ENCODE measurements at regions not wholly inside any gene's neighbourhood (a gene's known extent, or its start where the extent isn't known, plus 50 kb on each side); places are given as distances from the start of the nearest gene placed in this dataset.
A peak's percentile ranks its signal among the peaks of the same experiment; 100 is the strongest.

GRCh38 chr5:14036514-14036913, 92.0 kb upstream of the DNAH5 start (continued):
- TF ChIP-seq JUNB (IDR thresholded peaks at IDR 0.05; ENCODE audit: unreplicated experiment) = no peak
- TF ChIP-seq, protein P1, sequence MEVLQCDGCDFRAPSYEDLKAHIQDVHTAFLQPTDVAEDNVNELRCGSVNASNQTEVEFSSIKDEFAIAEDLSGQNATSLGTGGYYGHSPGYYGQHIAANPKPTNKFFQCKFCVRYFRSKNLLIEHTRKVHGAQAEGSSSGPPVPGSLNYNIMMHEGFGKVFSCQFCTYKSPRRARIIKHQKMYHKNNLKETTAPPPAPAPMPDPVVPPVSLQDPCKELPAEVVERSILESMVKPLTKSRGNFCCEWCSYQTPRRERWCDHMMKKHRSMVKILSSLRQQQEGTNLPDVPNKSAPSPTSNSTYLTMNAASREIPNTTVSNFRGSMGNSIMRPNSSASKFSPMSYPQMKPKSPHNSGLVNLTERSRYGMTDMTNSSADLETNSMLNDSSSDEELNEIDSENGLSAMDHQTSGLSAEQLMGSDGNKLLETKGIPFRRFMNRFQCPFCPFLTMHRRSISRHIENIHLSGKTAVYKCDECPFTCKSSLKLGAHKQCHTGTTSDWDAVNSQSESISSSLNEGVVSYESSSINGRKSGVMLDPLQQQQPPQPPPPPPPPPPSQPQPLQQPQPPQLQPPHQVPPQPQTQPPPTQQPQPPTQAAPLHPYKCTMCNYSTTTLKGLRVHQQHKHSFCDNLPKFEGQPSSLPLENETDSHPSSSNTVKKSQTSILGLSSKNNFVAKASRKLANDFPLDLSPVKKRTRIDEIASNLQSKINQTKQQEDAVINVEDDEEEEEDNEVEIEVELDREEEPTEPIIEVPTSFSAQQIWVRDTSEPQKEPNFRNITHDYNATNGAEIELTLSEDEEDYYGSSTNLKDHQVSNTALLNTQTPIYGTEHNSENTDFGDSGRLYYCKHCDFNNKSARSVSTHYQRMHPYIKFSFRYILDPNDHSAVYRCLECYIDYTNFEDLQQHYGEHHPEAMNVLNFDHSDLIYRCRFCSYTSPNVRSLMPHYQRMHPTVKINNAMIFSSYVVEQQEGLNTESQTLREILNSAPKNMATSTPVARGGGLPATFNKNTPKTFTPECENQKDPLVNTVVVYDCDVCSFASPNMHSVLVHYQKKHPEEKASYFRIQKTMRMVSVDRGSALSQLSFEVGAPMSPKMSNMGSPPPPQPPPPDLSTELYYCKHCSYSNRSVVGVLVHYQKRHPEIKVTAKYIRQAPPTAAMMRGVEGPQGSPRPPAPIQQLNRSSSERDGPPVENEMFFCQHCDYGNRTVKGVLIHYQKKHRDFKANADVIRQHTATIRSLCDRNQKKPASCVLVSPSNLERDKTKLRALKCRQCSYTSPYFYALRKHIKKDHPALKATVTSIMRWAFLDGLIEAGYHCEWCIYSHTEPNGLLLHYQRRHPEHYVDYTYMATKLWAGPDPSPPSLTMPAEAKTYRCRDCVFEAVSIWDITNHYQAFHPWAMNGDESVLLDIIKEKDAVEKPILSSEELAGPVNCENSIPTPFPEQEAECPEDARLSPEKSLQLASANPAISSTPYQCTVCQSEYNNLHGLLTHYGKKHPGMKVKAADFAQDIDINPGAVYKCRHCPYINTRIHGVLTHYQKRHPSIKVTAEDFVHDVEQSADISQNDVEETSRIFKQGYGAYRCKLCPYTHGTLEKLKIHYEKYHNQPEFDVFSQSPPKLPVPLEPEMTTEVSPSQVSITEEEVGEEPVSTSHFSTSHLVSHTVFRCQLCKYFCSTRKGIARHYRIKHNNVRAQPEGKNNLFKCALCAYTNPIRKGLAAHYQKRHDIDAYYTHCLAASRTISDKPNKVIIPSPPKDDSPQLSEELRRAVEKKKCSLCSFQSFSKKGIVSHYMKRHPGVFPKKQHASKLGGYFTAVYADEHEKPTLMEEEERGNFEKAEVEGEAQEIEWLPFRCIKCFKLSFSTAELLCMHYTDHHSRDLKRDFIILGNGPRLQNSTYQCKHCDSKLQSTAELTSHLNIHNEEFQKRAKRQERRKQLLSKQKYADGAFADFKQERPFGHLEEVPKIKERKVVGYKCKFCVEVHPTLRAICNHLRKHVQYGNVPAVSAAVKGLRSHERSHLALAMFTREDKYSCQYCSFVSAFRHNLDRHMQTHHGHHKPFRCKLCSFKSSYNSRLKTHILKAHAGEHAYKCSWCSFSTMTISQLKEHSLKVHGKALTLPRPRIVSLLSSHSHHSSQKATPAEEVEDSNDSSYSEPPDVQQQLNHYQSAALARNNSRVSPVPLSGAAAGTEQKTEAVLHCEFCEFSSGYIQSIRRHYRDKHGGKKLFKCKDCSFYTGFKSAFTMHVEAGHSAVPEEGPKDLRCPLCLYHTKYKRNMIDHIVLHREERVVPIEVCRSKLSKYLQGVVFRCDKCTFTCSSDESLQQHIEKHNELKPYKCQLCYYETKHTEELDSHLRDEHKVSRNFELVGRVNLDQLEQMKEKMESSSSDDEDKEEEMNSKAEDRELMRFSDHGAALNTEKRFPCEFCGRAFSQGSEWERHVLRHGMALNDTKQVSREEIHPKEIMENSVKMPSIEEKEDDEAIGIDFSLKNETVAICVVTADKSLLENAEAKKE (CRISPR knock-in tag; IDR thresholded peaks at IDR 0.05) = no peak
- TF ChIP-seq STAT1 (IDR thresholded peaks at IDR 0.05; ENCODE audit: unreplicated experiment) = no peak
- no peak for TF ChIP-seq ETS1 (IDR thresholded peaks at IDR 0.05)
- no peak for TF ChIP-seq CREB1 (CRISPR knock-in tag; IDR thresholded peaks at IDR 0.05; ENCODE audit: low read depth)
- TF ChIP-seq POLR2AphosphoS5 (IDR thresholded peaks at IDR 0.05; ENCODE audit: low read depth) = no peak
- no peak for TF ChIP-seq EZH2phosphoT487 (IDR thresholded peaks at IDR 0.05; ENCODE audit: unreplicated experiment)

GRCh38 chr5:14035859-14036503, 91.5 kb upstream of the DNAH5 start:
- H3K27me3 ChIP-seq (ENCODE audit: insufficient read depth) = no peaks in the 10 kb centered on the region
- TF ChIP-seq POLR2AphosphoS5 (IDR thresholded peaks at IDR 0.05; ENCODE audit: low read depth) (no peak), CREB1 (CRISPR knock-in tag; IDR thresholded peaks at IDR 0.05; ENCODE audit: low read depth) (peak; percentile 69; the same call in 1 of the 2 replicates)
- H3K79me2 ChIP-seq (replicated peaks; ENCODE audit: insufficient read depth) = no peaks in the 10 kb centered on the region
- no peaks in the 10 kb centered on the region for H3K36me3 ChIP-seq (ENCODE audit: insufficient read depth)
- peak overlapping the region; percentile 63 for H3K4me3 Mint-ChIP-seq
- H3K9me3 Mint-ChIP-seq = no peaks in the 10 kb centered on the region
- ATAC-seq (peak; percentile 80), DNase-seq (ENCODE audit: low spot score) (peak; percentile 94)
- H3K27ac Mint-ChIP-seq = peak overlapping the region; percentile 92
- peaks cover 17% of the 10 kb centered on the region for H3K27me3 Mint-ChIP-seq (ENCODE audit: insufficient read depth, low read depth, poor library complexity)
- peak overlapping the region; percentile 37 for H3K4me3 ChIP-seq
- peaks cover 45% of the 10 kb centered on the region for H3K4me1 Mint-ChIP-seq
- H3K36me3 Mint-ChIP-seq (ENCODE audit: low read depth) = no peaks in the 10 kb centered on the region; the same call in 2 of the 3 replicates
- H3K9me2 ChIP-seq (ENCODE audit: insufficient read depth) = peaks cover 6% of the 10 kb centered on the region; the same call in 1 of the 2 replicates
- peak overlapping the region; percentile 68 for H3K27ac ChIP-seq (ENCODE audit: low read depth)
- no peaks in the 10 kb centered on the region for H4K20me1 ChIP-seq (replicated peaks; ENCODE audit: insufficient read depth)
- no peaks in the 10 kb centered on the region for H3F3A ChIP-seq (replicated peaks; ENCODE audit: low read depth)
- peak overlapping the region; percentile 61 for H3K4me2 ChIP-seq
- H2AFZ ChIP-seq = no peak overlapping the region
- H3K4me1 ChIP-seq (ENCODE audit: insufficient read depth) = peaks cover 26% of the 10 kb centered on the region
